Astrocyte (in vitro differentiated cells and primary cell): ENCODE measurements at regions not wholly inside any gene's neighbourhood (a gene's known extent, or its start where the extent isn't known, plus 50 kb on each side); places are given as distances from the start of the nearest gene placed in this dataset.

Experiments
- DNase-seq: peaks from one replicate; pipeline ENCODE4 v3.0.0-alpha.2; 2010; ENCODE audit warnings: low read depth
- FAIRE-seq: peaks from 2 replicates; lab custom pipeline; 2011; peaks lifted over from hg19 to GRCh38; lab: Jason Lieb, UNC
- H2AFZ ChIP-seq: 2 replicates; pipeline ENCODE4 v1.6.0; 2012; ENCODE audit warnings: low read depth, low read length, inconsistent platforms
- H3K27ac ChIP-seq: 2 replicates; pipeline ENCODE4 v1.5.1; 2011; ENCODE audit warnings: low read depth, low read length, inconsistent platforms
- H3K27me3 ChIP-seq: 2 replicates; pipeline ENCODE4 v1.6.0; 2011; ENCODE audit warnings: low read length, inconsistent platforms; ENCODE audit not compliant: insufficient read depth
- H3K36me3 ChIP-seq: 2 replicates; pipeline ENCODE4 v1.5.1; 2011; ENCODE audit warnings: low read length, inconsistent platforms; ENCODE audit not compliant: insufficient read depth
- H3K4me1 ChIP-seq: 2 replicates; pipeline ENCODE4 v1.5.1; 2011; ENCODE audit warnings: low read length, inconsistent platforms; ENCODE audit not compliant: insufficient read depth
- H3K4me2 ChIP-seq: 2 replicates; pipeline ENCODE4 v1.6.0; 2012; ENCODE audit warnings: low read length, inconsistent platforms
- H3K4me3 ChIP-seq: 2 replicates; pipeline ENCODE4 v1.5.1; 2011; ENCODE audit warnings: low read depth, mild to moderate bottlenecking, low read length, inconsistent platforms; ENCODE audit not compliant: insufficient read depth
- H3K79me2 ChIP-seq: 2 replicates; pipeline ENCODE4 v1.6.0; 2012; ENCODE audit warnings: mild to moderate bottlenecking, low read length, inconsistent platforms; ENCODE audit not compliant: insufficient read depth
- H3K9ac ChIP-seq: 2 replicates; pipeline ENCODE4 v1.6.0; 2012; ENCODE audit warnings: mild to moderate bottlenecking, low read length, inconsistent platforms
- H3K9me3 ChIP-seq: 2 replicates; pipeline ENCODE4 v1.5.1; 2012; ENCODE audit warnings: low read depth, mild to moderate bottlenecking, low read length, inconsistent platforms; ENCODE audit not compliant: insufficient read depth
- H4K20me1 ChIP-seq: 2 replicates; pipeline ENCODE4 v1.6.0; 2012; ENCODE audit warnings: low read length, inconsistent platforms; ENCODE audit not compliant: insufficient read depth
- H3K27ac Mint-ChIP-seq: one replicate; pipeline ENCODE4 v1.8.0; 2021; ENCODE audit warnings: mild to moderate bottlenecking, mixed read lengths; ENCODE audit not compliant: unreplicated experiment
- H3K27me3 Mint-ChIP-seq: one replicate; pipeline ENCODE4 v1.8.0; 2021; ENCODE audit warnings: low read depth, mixed read lengths; ENCODE audit not compliant: unreplicated experiment
- H3K36me3 Mint-ChIP-seq: one replicate; pipeline ENCODE4 v1.8.0; 2021; ENCODE audit warnings: low read depth, mixed read lengths; ENCODE audit not compliant: unreplicated experiment
- H3K4me1 Mint-ChIP-seq: one replicate; pipeline ENCODE4 v1.8.0; 2021; ENCODE audit warnings: low read depth, mixed read lengths; ENCODE audit not compliant: unreplicated experiment
- H3K4me3 Mint-ChIP-seq: one replicate; pipeline ENCODE4 v1.8.0; 2021; ENCODE audit warnings: mild to moderate bottlenecking, moderate library complexity, mixed read lengths; ENCODE audit not compliant: unreplicated experiment
- H3K9me3 Mint-ChIP-seq: one replicate; pipeline ENCODE4 v1.8.0; 2021; ENCODE audit warnings: mild to moderate bottlenecking, mixed read lengths; ENCODE audit not compliant: unreplicated experiment
- CTCF ChIP-seq: IDR thresholded peaks from 2 replicates; pipeline ENCODE4 v1.5.1; 2011; ENCODE audit warnings: low read depth, mild to moderate bottlenecking, inconsistent platforms, low read length, moderate library complexity; ENCODE audit not compliant: insufficient read depth
- EZH2 ChIP-seq: IDR thresholded peaks from 2 replicates; pipeline ENCODE4 v1.6.1; 2012; ENCODE audit warnings: mild to moderate bottlenecking, low read length, inconsistent platforms; ENCODE audit not compliant: insufficient read depth

DNA sequence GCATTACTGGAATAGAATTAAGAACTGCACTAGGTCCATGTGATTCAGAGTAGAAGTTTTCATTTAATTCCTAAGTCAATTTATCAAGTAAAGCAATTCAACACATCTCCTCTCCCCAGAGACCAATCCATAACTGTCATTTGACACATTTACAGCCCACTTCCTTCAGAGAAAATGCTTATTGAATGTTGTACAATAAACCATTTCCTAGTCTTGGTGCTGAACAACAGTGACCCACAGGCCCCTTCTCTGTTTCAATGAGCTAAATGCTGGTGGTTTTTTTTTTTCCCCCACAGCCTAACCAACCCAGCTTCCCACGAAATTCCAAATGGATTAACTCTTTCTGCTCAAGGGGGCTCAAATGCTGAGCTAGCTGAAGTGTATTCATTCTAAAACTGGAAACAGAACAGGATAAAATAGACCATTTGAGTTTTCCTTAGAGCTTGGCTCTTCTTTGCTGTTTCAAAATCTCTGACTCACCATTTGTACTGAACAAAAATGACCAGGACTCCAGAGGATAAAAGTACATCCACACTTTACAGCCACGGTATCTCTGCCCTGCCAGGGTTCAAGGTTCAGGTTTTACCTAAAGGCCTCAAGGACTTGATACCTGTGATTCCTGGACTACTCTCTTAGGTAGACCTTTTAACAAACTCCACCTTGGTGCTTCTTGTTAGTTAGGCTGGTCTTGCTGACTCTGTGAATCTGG is 62.3 kb downstream of the TMEM100 start:
- Histone ChIP-seq H3K27ac (no peak overlapping the region), H3K9me3 (no peaks in the 10 kb centered on the region), H3K4me3 (no peak overlapping the region), H4K20me1 (no peaks in the 10 kb centered on the region), H3K27me3 (no peaks in the 10 kb centered on the region), H3K36me3 (no peaks in the 10 kb centered on the region), H3K4me1 (no peaks in the 10 kb centered on the region), H3K79me2 (no peaks in the 10 kb centered on the region), H2AFZ (no peak overlapping the region), H3K4me2 (no peak overlapping the region), H3K9ac (no peak overlapping the region)
- no peak overlapping the region for H3K4me3 Mint-ChIP-seq
- DNase-seq, result peak; percentile 9
- no peaks in the 10 kb centered on the region for H3K9me3 Mint-ChIP-seq
- H3K36me3 Mint-ChIP-seq, result no peaks in the 10 kb centered on the region
- peaks cover 16% of the 10 kb centered on the region for H3K4me1 Mint-ChIP-seq
- TF ChIP-seq EZH2 (no peak), CTCF (no peak)
- FAIRE-seq, result no peak
- H3K27ac Mint-ChIP-seq, result no peak overlapping the region
- H3K27me3 Mint-ChIP-seq, result no peaks in the 10 kb centered on the region

GRCh38 chr17:55659661-55660060 is 63.0 kb downstream of the TMEM100 start:
- no peaks in the 10 kb centered on the region for H3K36me3 ChIP-seq
- no peaks in the 10 kb centered on the region for H3K79me2 ChIP-seq
- Mint-ChIP-seq H3K4me3 (no peak overlapping the region), H3K9me3 (no peaks in the 10 kb centered on the region), H3K4me1 (peaks cover 16% of the 10 kb centered on the region), H3K27ac (no peak overlapping the region), H3K36me3 (no peaks in the 10 kb centered on the region), H3K27me3 (no peaks in the 10 kb centered on the region)
- FAIRE-seq (no peak), DNase-seq (no peak)
- no peak overlapping the region for H3K9ac ChIP-seq
- H3K27ac ChIP-seq, result no peak overlapping the region
- no peak overlapping the region for H3K4me3 ChIP-seq
- no peak overlapping the region for H2AFZ ChIP-seq
- H3K4me2 ChIP-seq, result no peak overlapping the region
- TF ChIP-seq EZH2, result no peak
- no peak for TF ChIP-seq CTCF
- H4K20me1 ChIP-seq, result no peaks in the 10 kb centered on the region
- H3K4me1 ChIP-seq, result no peaks in the 10 kb centered on the region
- no peaks in the 10 kb centered on the region for H3K27me3 ChIP-seq
- no peaks in the 10 kb centered on the region for H3K9me3 ChIP-seq

DNA sequence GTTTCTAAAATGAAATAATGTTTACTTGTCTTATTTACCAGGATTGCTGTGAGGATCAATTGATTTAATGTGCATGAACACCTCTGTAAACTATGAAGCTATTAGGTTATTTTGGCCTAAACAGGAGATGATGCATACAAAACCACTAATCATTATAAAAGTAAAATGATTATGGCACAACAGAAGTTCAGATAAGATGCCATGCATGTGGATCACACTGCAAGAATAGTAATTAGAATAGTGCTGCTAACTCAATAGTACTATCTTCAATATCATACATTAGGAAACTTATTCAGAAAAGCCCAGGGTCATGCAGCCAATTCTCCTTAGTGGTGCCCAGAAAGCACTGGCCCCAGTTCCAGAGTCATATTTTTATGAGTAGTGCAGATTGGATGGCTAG is 66.9 kb downstream of the TMEM100 start:
- Mint-ChIP-seq H3K27ac (no peak overlapping the region), H3K4me3 (no peak overlapping the region), H3K36me3 (no peaks in the 10 kb centered on the region), H3K9me3 (no peaks in the 10 kb centered on the region), H3K27me3 (no peaks in the 10 kb centered on the region), H3K4me1 (peaks cover 12% of the 10 kb centered on the region)
- Histone ChIP-seq H3K9me3 (no peaks in the 10 kb centered on the region), H3K4me1 (no peaks in the 10 kb centered on the region), H3K27ac (no peak overlapping the region), H3K4me2 (no peak overlapping the region), H3K79me2 (no peaks in the 10 kb centered on the region), H3K9ac (no peak overlapping the region), H2AFZ (no peak overlapping the region), H4K20me1 (no peaks in the 10 kb centered on the region), H3K36me3 (no peaks in the 10 kb centered on the region), H3K27me3 (no peaks in the 10 kb centered on the region), H3K4me3 (no peak overlapping the region)
- FAIRE-seq (no peak), DNase-seq (no peak)
- no peak for TF ChIP-seq CTCF
- no peak for TF ChIP-seq EZH2
